HG02642 (cell line): ENCODE measurements at regions not wholly inside any gene's neighbourhood (a gene's known extent, or its start where the extent isn't known, plus 50 kb on each side); places are given as distances from the start of the nearest gene placed in this dataset.

Experiments used
- ATAC-seq: cut with Tn5 transposase; IDR thresholded peaks from one replicate; pipeline ENCODE4 v1.9.1; 2021; ENCODE audit warnings: mild to moderate bottlenecking; ENCODE audit not compliant: unreplicated experiment, poor library complexity

DNA sequence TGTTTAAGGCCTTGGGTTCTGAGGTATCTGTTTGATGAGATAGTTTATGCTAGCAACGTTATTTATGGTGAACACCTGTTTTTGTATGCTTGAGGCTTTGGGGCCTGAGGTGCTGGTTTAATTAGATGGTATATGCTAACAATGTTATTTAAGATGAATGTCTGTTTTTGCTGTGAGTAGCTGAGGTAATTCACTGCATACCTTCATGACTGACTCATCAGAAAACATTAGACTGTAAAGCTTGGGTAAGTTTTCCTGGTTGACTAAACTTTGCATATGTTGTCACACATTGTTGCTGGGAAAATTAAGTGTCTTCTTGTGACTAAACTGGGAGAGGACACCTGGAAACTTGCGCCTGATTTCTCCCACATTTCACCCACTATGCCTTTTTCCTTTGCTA lies 1026.6 kb downstream of the RAPGEF2 start:
- no peak for ATAC-seq

DNA sequence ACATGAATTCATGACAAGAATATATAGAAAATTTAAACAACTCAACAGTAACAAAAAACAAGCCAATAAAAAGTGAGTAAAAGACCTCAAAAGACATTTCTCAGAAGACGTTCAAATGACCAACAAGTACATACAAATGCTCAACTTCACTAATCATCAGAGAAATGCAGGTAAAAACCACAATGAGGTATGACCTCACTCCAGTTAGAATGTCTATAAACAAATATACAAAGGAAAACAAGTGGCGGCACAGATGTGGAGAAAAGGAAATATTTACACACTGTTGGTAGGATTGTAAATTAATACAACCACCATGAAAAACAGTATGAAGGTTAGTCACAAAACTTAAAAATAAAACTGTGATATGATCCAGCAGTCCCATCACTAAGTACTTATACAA lies 1033.1 kb downstream of the RAPGEF2 start:
- no peak for ATAC-seq

DNA sequence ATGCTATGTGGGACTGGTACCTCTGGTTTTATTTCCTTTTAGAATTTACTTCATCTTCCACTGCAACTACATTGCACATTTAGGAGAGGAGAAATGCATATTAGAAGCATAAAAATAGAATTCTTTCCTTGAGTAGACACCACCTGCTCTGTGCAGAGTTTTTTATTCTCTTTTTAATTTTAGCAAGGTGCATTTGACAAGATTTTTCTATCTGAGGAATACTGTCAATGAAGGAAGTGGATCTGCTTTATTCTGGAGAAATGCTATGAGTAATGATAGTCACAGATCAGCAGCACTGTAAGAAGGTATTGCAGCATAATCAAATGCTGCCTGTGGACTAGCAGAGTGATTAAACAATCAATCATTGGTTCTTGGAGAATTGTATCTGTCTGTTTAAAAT lies 1038.3 kb downstream of the RAPGEF2 start:
- ATAC-seq = no peak

DNA sequence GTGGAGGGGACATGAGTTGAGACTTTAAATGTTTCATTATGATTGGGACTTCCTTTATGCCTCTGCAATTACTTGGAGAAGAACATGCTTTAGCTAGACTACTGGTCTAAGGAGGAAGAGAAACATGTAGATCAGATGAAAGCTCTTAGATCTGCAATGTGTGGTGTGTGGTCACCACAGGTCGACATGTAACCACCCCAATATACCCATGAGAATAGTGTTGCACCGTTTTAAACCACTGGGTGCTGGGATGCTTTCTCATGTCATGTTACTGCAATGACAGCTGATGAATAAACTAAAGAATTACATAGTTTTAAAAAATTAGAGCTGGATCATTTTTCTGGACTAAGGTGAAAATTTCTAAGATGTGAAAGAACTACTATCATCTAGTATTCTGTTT lies 1039.7 kb downstream of the RAPGEF2 start:
- peak; percentile 100 for ATAC-seq

DNA sequence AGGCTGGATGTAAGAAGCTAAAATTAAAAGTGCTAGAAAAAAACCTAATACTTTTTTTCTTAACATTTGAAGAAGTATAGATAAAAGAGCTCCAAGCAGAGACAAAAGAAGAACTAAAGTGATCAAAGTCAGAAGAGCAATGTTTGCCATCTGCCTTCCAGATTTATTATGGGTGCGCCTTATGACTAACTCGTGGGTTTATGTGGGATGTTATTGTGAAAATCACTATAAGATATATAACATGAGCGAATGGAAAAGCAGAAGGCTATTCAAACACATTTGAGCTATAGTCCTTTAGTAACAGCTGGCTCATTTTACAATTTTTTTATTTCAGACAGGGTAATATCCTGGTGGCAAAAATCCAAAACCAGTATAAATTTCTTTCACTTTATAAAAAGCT lies 1040.7 kb downstream of the RAPGEF2 start:
- no peak for ATAC-seq

DNA sequence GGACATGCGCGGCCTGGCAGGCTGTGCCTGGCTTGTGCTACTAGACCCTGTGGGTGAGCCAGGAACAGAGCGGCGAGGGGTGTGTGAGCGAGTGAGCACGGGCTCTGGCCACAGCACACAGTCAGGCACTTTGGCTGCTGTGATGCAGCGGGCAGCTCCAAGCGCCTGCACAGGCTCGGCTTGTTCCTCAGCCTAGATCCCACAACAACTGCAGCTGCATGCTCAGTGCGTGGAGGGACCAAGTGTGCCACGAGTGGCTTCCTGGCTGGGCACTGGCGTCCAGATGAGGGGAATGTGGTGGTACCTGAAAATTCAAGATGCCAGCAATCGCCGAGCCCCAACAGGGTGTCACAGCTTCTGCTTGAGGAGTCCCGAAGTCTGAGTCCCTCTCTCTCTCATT lies 1056.6 kb downstream of the RAPGEF2 start:
- no peak for ATAC-seq

DNA sequence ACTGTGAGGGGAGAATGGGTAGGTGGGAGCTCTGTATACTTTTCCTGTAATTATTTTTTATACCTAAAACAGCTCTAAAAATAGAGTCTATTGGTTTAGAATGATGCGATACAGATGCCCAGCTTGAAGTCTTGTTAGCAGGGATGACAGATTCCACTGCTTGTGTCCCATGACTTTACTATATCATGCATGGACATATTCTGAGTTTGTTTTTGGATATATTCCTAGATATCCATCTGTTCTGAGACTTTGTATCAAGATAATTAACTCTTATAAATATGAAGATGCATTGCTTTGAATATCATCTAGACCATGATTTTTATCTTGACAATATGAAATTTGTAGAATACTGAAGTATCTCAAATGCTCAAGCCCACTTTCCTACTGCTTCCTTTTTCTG lies 1058.1 kb downstream of the RAPGEF2 start:
- ATAC-seq = no peak

DNA sequence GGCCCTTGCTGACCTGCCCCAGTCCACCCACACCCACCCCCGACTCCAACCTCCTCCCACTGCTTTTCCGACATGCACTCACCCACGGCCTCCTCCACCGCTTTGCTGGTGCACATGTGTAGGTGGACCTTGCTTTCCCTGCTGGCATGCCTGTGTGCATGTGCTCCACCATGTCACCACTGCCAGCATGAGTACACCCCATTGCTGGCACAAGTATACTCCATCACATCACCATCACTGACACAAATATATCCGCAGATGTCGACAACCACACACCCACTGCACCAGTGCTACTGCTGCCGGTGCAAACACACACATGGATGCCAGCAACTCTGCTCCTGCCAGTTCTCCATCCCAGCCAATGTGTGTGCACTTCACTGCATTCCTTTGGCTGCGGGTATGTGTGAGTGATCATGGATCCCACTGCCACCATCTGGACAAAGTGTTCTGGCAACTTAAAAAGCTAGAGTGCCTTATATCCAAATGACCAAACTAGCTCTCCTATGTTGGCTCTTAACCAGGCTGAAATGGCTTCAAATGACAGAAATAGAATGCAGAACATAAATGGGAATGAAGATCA lies 1072.3 kb downstream of the RAPGEF2 start:
- no peak for ATAC-seq

DNA sequence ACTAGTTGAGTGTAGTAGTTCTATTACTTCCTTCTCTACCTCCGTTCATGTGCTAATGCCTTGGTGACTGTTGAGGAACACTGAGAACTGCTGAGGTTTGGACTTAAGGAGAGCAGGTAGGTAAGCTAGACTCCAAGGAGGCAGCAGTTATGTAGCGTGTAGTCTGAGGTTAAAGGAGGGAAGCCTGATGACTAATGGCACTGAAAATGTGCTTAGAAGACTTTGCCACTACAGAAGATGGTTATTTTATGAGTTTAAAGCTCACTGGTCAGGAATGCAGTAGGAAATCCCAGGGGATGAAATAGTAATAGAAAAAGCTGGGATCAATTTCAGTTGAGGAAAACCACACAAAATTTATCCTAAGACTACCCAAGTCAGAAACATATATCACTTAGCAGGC lies 1077.3 kb downstream of the RAPGEF2 start:
- ATAC-seq = no peak

DNA sequence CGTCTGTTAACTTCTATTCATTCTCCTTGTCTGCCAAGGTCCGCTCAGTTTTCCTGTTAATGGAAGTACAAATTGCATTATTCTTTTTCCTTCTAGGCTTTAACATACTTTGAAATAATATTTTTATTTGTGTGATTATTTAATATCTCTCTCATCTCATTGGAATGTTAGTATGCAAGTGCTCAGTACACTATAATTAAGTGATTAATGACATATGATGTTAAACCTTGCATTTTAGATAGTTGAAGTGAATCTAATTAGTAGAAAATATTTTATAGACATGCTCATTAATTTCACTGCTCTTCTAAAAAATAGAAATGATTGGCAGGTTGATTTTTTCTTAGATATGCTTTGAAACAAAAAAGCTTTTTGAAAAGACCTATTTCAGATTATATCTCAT lies 1079.8 kb downstream of the RAPGEF2 start:
- ATAC-seq = no peak

DNA sequence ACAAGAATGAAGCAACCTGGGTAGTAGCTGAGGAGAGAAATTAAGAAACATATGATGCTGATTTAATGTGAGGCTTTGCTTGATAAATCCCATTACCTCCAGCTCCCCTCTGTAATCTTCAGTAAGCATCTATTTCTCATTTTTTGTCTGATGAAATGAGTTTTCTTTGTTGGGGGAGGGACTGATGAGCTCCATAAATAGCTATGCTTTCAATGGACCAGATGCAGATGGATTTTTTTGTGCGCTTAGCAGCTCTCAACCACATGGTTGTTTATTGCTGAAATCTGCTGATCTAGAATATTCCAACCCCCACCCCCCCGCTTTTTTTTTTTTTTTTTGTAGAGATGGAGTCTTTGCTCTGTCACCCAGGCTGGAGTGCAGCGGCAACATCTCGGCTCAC lies 1082.0 kb downstream of the RAPGEF2 start:
- no peak for ATAC-seq

DNA sequence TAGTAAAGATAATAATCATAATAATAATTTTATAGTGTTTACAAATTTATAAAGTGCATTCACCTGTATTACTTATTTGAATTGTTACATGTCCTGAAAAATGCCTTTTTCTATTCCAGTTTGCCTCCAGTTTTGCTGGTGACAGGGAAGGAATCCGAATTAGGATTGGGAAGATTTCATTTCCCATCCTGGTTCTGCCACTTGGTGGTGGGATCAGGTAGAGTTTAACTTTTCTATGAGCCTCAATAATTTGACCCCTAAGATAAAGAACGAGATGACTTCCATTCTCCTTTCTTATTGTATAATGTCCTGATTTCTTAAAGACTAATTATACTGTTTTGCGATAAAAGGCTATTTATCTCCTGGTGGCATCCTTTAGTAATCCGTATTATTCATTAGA lies 1090.9 kb downstream of the RAPGEF2 start:
- no peak for ATAC-seq

DNA sequence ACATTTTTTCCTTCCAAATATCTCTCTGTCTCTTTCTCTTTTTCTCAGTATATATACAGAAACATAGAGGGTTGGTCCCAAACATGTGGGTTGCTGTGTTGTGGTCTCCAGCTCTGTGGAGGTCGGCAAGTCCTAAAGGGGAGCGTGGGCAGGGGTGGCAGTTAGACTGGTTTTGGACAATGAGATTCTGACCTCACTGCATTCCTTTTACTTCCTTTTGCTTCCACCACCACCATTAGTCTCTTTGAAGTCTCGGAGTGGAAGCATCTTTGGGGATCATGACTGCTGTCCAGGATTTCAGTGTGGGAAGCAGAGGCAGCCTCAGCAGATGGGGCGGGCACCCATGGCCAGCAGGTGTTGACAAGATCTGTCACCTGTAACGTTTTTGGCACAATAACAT lies 1091.8 kb downstream of the RAPGEF2 start:
- ATAC-seq = no peak

DNA sequence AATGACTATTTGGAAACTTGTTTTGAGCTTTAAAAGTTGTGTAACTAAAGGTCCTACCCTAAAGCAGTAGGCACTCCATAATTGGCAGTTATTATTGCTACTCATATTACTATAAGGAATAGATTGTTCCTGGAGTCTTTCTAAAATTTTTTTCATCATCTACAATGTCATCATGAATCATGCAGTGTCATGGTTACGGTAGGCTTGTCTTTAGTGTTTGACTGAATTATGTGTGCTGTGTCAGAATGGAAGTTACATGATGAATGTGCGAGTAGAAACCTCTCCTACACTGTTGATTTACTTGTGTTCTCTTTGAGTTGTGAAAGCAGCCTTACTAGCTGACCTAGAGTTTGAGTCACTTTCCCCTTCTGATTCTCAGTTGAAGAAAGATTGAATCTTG lies 1099.9 kb downstream of the RAPGEF2 start:
- no peak for ATAC-seq

DNA sequence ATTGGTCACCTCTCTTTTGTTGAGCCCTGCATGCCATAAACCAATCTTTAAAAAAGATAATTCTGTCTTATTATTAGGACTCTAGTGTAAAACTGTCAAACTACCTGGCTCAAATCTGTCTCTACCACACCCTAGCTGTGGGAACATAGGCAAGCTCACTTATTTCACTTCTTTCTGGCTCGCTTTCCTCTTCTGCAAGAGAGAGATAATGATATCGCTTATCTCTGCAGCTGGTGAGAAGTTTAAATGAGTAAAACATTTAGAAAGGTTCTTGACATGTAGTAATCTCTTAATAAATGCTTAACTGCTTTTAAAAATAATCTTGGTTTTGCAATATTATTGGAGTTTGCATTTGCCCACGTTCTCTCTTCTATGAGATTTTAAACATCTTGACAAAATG lies 1109.2 kb downstream of the RAPGEF2 start:
- no peak for ATAC-seq

DNA sequence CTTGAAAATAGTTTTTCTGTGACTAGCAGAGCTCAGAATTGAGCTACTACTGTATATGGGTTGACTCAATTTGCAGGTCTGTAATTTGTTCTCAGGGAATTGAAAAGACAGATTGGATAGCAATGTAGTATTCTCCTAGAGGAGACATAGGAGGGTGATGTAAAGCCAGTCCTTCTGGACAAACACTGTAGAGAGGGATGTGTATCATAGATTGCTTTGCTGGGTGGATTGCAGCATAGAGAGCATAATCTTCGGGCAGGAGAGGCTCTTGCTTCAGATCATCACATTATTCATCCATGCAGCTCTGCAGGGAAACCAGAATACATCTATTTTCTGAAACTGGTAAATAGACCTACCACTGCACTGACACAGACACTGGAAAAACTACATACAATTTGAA lies 1110.5 kb downstream of the RAPGEF2 start:
- ATAC-seq = no peak

DNA sequence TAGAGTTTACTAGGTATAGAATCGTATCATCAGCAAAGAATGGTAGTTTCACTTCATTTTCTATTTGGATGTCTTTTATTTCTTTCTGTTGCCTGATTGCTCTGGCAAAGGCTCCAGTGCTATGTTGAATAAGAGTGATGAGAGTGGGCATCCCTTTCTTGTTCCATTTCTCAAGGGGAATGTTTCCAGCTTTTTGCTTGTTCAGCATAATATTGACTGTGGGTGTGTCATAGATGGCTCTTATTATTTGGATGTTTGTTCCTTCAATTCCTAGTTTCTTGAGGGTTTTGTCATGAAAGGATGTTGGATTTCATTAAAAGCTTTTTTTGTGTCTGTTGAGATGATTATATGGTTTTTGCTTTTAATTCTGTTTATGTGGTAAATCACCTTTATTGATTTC lies 1114.5 kb downstream of the RAPGEF2 start:
- ATAC-seq = no peak

DNA sequence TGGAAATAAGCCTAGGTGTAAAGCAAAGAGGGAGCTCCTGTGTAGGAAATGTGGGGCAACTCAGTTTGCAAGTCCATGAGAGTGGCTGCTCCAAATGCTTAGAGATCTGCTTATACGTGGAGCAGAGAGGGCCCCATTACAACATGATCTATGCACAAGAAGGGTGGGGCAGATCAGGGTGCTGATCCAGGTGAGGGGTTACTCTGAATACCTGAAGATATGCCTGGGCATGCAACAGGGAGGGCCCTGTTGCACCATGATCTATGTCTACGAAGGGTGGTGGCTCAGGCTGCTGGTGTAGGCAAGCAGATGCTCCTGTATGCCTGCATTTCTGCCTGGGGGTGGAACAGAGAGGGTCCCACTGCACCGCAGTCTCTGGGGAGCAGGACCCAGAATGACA lies 1121.2 kb downstream of the RAPGEF2 start:
- ATAC-seq = no peak

DNA sequence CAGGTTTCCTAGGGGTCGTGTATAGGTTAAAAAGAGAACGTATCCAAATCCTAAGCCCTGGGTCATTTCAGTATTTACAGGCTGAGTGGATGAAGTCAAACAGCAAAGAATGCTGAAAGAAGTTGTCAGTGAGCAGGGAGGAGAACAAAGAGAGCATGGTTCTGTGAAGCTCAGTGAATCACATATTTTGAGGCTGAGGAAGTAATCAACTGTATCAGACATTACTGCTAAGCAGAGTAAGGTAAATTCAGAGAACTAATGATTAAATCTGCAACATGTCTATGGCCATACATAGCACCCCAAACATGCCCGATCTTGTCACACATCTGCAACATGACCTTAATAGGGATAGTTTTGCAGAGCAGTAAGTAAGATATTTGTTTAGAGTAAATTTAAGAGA lies 1130.3 kb downstream of the RAPGEF2 start:
- ATAC-seq = no peak

DNA sequence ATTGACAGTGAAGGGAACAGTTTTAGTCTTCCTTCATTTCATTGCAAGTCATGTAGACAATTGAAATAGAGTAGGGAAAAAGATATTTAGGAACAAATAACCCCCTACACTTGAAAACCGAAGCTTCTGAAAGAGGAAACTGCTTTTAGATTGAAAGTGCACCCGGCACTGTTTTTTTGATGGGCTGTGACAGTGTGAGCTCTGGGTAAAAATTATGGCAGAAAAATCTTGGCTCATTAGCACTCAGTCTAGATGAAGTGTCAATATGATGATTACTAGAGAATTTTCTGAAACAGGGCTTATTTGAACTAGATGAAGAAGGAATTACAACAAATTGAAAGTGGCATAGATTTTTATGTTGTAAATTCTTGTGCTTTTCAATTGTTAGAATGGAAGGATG lies 1132.4 kb downstream of the RAPGEF2 start:
- ATAC-seq = no peak

DNA sequence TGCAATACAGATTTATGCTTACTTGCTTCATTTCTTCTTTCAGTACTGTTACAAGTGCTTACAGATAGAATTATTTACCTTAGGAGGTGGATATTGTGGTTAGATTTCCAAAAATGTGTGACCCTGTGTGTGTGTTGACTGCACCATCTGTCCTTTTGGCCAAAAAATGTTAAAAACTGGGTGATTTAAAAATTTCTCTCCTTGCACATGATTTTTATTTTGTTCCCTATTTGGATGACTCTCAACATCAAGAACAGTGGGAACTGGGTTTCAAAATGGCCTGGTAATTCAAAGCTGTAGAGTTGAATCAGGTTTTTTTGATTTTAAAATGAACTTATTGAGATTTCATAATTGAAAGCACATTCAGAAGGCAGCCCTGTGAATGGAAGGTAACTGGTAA lies 1132.9 kb downstream of the RAPGEF2 start:
- ATAC-seq = no peak

DNA sequence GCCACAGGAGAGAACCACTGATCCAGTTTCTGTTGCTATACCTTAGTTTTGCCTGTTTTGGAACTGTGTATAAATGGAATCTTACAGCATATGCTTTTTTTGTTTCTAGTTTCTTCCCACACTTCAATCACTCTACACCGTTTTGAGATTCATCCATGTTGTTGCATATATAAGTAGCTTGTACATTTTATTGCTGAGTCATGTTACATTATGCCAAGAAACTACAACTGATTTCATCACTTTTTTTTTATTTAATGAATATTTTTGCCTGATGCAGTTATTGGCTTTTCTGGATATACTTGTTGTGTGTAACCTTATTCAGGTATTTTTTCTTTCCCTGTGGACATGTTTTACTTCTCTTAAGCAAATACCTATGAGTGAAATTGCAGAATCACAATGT lies 1135.9 kb downstream of the RAPGEF2 start:
- no peak for ATAC-seq

DNA sequence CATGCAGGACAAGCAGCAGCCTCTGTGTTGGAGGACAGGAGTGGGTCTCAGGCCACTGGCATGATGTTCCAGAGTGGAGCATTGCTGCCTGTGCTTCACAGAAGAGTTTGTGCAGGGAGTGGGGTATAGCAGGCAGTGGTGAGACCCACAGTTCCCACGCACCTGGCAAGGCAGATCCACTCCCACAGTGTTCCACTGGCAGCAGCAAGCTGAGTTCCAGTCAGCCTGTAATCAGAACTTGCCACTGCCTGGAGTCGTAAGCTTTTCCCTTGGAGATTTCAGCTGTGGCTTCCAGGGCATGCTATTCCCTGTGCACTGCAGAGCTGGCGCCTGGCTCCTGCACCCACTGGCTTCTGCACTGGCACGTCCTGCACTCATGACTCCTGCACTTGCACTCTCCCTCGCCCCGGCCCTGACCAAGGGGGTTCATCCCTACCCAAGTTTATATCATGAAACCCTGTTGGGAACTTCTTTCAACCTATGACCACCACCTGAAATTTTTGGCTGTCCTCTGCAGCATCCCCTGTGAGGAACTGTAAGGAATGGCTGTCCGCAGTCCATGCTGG lies 1144.3 kb downstream of the RAPGEF2 start:
- ATAC-seq = no peak
